GM12872 (cell line): ENCODE measurements at regions not wholly inside any gene's neighbourhood (a gene's known extent, or its start where the extent isn't known, plus 50 kb on each side); places are given as distances from the start of the nearest gene placed in this dataset.

Experiments used
- CTCF ChIP-seq: IDR thresholded peaks from 3 replicates; pipeline ENCODE4 v1.5.1; 2011; ENCODE audit warnings: low read depth, mild to moderate bottlenecking, low read length, moderate library complexity; ENCODE audit not compliant: insufficient read depth

- no peak for TF ChIP-seq CTCF
Observed at GRCh38 chr6:121855521-121855920, 420.1 kb downstream of the GJA1 start.

- TF ChIP-seq CTCF = no peak
Observed at GRCh38 chr6:121856296-121856695, 420.9 kb downstream of the GJA1 start.

GRCh38 chr6:121857551-121857950 lies 422.1 kb downstream of the GJA1 start:
- TF ChIP-seq CTCF = no peak

- TF ChIP-seq CTCF = no peak
Observed at GRCh38 chr6:121858310-121858709, 422.9 kb downstream of the GJA1 start.

- no peak for TF ChIP-seq CTCF
Observed at GRCh38 chr6:121858986-121859385, 423.5 kb downstream of the GJA1 start.

- no peak for TF ChIP-seq CTCF
Observed at GRCh38 chr6:121865811-121866210, 430.4 kb downstream of the GJA1 start.

GRCh38 chr6:121867095-121867494 lies 431.6 kb downstream of the GJA1 start:
- no peak for TF ChIP-seq CTCF

GRCh38 chr6:121868206-121868605 lies 432.8 kb downstream of the GJA1 start:
- no peak for TF ChIP-seq CTCF
